GM23248 (cell line): ENCODE measurements at regions not wholly inside any gene's neighbourhood (a gene's known extent, or its start where the extent isn't known, plus 50 kb on each side); places are given as distances from the start of the nearest gene placed in this dataset.
"Not testable (repeated sequence)": the region's sequence is repeated elsewhere in the genome, so short reads cannot be mapped to it uniquely, and the experiment has no call there.

Source experiments
- EZH2 ChIP-seq: fragments of 200-600 bp; sonication (generic); IDR thresholded peaks from 2 replicates; pipeline ENCODE4 v1.6.1; 2018; ENCODE audit warnings: antibody characterized with exemption, mild to moderate bottlenecking; ENCODE audit not compliant: insufficient read depth, poor library complexity, severe bottlenecking
- EZH2phosphoT487 ChIP-seq: fragments of 200-600 bp; sonication (generic); IDR thresholded peaks from 2 replicates; pipeline ENCODE4 v1.6.1; 2018; ENCODE audit warnings: antibody characterized with exemption, moderate library complexity, mild to moderate bottlenecking, low read depth; ENCODE audit not compliant: insufficient read depth

DNA sequence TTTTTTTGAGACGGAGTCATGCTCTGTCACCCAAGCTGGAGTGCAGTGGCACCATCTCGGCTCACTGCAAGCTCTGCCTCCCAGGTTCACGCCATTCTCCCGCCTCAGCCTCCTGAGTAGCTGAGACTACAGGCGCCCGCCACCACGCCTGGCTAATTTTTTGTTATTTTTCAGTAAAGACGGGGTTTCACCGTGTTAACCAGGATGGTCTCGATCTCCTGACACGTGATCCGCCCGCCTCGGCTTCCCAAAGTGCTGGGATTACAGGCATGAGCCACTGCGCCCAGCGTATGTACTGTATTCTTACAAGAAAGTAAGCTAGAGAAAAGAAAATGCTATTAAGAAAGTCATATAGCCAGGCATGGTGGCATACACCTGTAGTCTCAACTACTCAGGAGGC, 84.8 kb upstream of the CMC1 start:
- TF ChIP-seq EZH2, EZH2phosphoT487: not testable (repeated sequence)
